ENCODE measurements at regions not wholly inside any gene's neighbourhood (a gene's known extent, or its start where the extent isn't known, plus 50 kb on each side); places are given as distances from the start of the nearest gene placed in this dataset.
"Not testable (repeated sequence)": the region's sequence is repeated elsewhere in the genome, so short reads cannot be mapped to it uniquely, and the experiment has no call there.

GRCh38 chr16:79897453-79898146, 297.1 kb upstream of the MAF start:
- DNase-seq (ENCODE audit: low read depth, low spot score) = no peak

- DNase-seq (ENCODE audit: low read depth, low spot score) = no peak
Observed at GRCh38 chr16:79897104-79897452, 296.5 kb upstream of the MAF start.

- no peak for DNase-seq (ENCODE audit: low read depth, low spot score)
Observed at GRCh38 chr16:79895917-79896203, 295.3 kb upstream of the MAF start.

- DNase-seq (ENCODE audit: low read depth, low spot score) = no peak
Observed at GRCh38 chr16:79895053-79895916, 294.7 kb upstream of the MAF start.

- no peak for DNase-seq (ENCODE audit: low read depth, low spot score)
Observed at GRCh38 chr16:79893445-79893844, 292.9 kb upstream of the MAF start.

- no peak for DNase-seq (ENCODE audit: low read depth, low spot score)
Observed at GRCh38 chr16:79892278-79892677, 291.7 kb upstream of the MAF start.

- no peak for DNase-seq (ENCODE audit: low read depth, low spot score)
Observed at GRCh38 chr16:79891458-79891857, 290.9 kb upstream of the MAF start.

GRCh38 chr16:79887541-79888540, 287.3 kb upstream of the MAF start:
- no peak for DNase-seq (ENCODE audit: low read depth, low spot score)

GRCh38 chr16:79885320-79885719, 284.8 kb upstream of the MAF start:
- no peak for DNase-seq (ENCODE audit: low read depth, low spot score)

GRCh38 chr16:79883494-79883893, 283.0 kb upstream of the MAF start:
- DNase-seq (ENCODE audit: low read depth, low spot score) = no peak

- no peak for DNase-seq (ENCODE audit: low read depth, low spot score)
Observed at GRCh38 chr16:79882340-79883005, 281.9 kb upstream of the MAF start.

- not testable (repeated sequence) for DNase-seq (ENCODE audit: low read depth, low spot score)
Observed at GRCh38 chr16:79881107-79881506, 280.6 kb upstream of the MAF start.

GRCh38 chr16:79876332-79876730, 275.8 kb upstream of the MAF start:
- DNase-seq (ENCODE audit: low read depth, low spot score) = no peak

GRCh38 chr16:79874391-79874790, 273.9 kb upstream of the MAF start:
- DNase-seq (ENCODE audit: low read depth, low spot score) = no peak

GRCh38 chr16:79873825-79874224, 273.3 kb upstream of the MAF start:
- DNase-seq (ENCODE audit: low read depth, low spot score) = no peak

- DNase-seq (ENCODE audit: low read depth, low spot score) = no peak
Observed at GRCh38 chr16:79871906-79872305, 271.4 kb upstream of the MAF start.

- no peak for DNase-seq (ENCODE audit: low read depth, low spot score)
Observed at GRCh38 chr16:79870016-79870886, 269.7 kb upstream of the MAF start.

- DNase-seq (ENCODE audit: low read depth, low spot score) = no peak
Observed at GRCh38 chr16:79869304-79870015, 268.9 kb upstream of the MAF start.

GRCh38 chr16:79868841-79869240, 268.3 kb upstream of the MAF start:
- no peak for DNase-seq (ENCODE audit: low read depth, low spot score)

GRCh38 chr16:79867425-79867997, 267.0 kb upstream of the MAF start:
- DNase-seq (ENCODE audit: low read depth, low spot score) = no peak

Measured in iPS DF 19.7 (cell line).